ENCODE measurements at regions not wholly inside any gene's neighbourhood (a gene's known extent, or its start where the extent isn't known, plus 50 kb on each side); places are given as distances from the start of the nearest gene placed in this dataset.
A peak's percentile ranks its signal among the peaks of the same experiment; 100 is the strongest.

- no peak for DNase-seq (ENCODE audit: low read depth in 2 of 2)
Observed at GRCh38 chr13:76091076-76091475, 454.9 kb downstream of the LMO7 start.

- DNase-seq (ENCODE audit: low read depth in 2 of 2), result no peak
Observed at GRCh38 chr13:76086729-76087128, 450.6 kb downstream of the LMO7 start.

GRCh38 chr13:76067850-76068249 is 431.7 kb downstream of the LMO7 start:
- no peak for DNase-seq (ENCODE audit: low read depth in 2 of 2)

- DNase-seq (ENCODE audit: low read depth in 2 of 2), result no peak
Observed at GRCh38 chr13:76053181-76053580, 417.1 kb downstream of the LMO7 start.

GRCh38 chr13:76049376-76049746 is 413.2 kb downstream of the LMO7 start:
- DNase-seq (ENCODE audit: low read depth in 2 of 2), result no peak

GRCh38 chr13:76048675-76049375 is 412.7 kb downstream of the LMO7 start:
- DNase-seq (ENCODE audit: low read depth in 2 of 2), result no peak

GRCh38 chr13:76048131-76048530 is 412.0 kb downstream of the LMO7 start:
- no peak for DNase-seq (ENCODE audit: low read depth in 2 of 2)

GRCh38 chr13:76043874-76044273 is 407.7 kb downstream of the LMO7 start:
- DNase-seq (ENCODE audit: low read depth in 2 of 2), result no peak

- DNase-seq (ENCODE audit: low read depth in 2 of 2), result no peak
Observed at GRCh38 chr13:76038920-76039716, 403.0 kb downstream of the LMO7 start.

- no peak for DNase-seq (ENCODE audit: low read depth in 2 of 2)
Observed at GRCh38 chr13:76036176-76036575, 400.0 kb downstream of the LMO7 start.

GRCh38 chr13:76035711-76036110 is 399.6 kb downstream of the LMO7 start:
- DNase-seq (ENCODE audit: low read depth in 2 of 2), result no peak

- no peak for DNase-seq (ENCODE audit: low read depth in 2 of 2)
Observed at GRCh38 chr13:76029706-76030105, 393.6 kb downstream of the LMO7 start.

- no peak for DNase-seq (ENCODE audit: low read depth in 2 of 2)
Observed at GRCh38 chr13:76029088-76029487, 393.0 kb downstream of the LMO7 start.

- no peak for DNase-seq (ENCODE audit: low read depth in 2 of 2)
Observed at GRCh38 chr13:76027131-76027530, 391.0 kb downstream of the LMO7 start.

GRCh38 chr13:76025392-76025791 is 389.3 kb downstream of the LMO7 start:
- DNase-seq (ENCODE audit: low read depth in 2 of 2), result no peak

- no peak for DNase-seq (ENCODE audit: low read depth in 2 of 2)
Observed at GRCh38 chr13:76024151-76024550, 388.0 kb downstream of the LMO7 start.

- DNase-seq (ENCODE audit: low read depth in 2 of 2), result peak; percentile 37 to 49
Observed at GRCh38 chr13:76023652-76024051, 387.5 kb downstream of the LMO7 start.

GRCh38 chr13:76020421-76020955 is 384.4 kb downstream of the LMO7 start:
- DNase-seq (ENCODE audit: low read depth in 2 of 2), result no peak

- no peak for DNase-seq (ENCODE audit: low read depth in 2 of 2)
Observed at GRCh38 chr13:76019421-76020044, 383.4 kb downstream of the LMO7 start.

GRCh38 chr13:76017861-76018556 is 381.9 kb downstream of the LMO7 start:
- no peak for DNase-seq (ENCODE audit: low read depth in 2 of 2)

- DNase-seq (ENCODE audit: low read depth in 2 of 2), result no peak
Observed at GRCh38 chr13:76016799-76017400, 380.8 kb downstream of the LMO7 start.

All from fibroblast of skin of left quadriceps (primary cell).